ENCODE measurements at regions not wholly inside any gene's neighbourhood (a gene's known extent, or its start where the extent isn't known, plus 50 kb on each side); places are given as distances from the start of the nearest gene placed in this dataset.

DNA sequence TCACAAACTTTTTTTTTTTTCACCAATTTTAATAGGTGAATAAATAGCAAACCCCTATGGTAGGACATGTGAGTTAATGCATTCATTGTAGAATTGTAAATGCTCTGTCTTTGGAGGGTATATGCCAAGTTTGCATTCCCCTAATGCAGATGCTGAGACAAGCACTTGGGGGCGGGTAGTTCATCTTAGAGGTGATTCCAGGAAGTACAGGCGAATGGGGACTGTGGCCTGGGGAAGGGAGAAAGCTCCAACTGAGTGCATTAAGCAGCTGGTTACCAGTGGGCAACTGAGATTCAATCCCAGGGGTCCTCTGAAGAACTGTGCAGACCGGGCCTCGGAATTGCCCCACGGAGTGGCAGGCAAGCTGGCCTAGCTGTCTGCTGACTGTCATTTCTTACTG, 107.6 kb downstream of the ZNF664 start (continued):
- TF ChIP-seq, protein P1, sequence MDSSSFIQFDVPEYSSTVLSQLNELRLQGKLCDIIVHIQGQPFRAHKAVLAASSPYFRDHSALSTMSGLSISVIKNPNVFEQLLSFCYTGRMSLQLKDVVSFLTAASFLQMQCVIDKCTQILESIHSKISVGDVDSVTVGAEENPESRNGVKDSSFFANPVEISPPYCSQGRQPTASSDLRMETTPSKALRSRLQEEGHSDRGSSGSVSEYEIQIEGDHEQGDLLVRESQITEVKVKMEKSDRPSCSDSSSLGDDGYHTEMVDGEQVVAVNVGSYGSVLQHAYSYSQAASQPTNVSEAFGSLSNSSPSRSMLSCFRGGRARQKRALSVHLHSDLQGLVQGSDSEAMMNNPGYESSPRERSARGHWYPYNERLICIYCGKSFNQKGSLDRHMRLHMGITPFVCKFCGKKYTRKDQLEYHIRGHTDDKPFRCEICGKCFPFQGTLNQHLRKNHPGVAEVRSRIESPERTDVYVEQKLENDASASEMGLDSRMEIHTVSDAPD (CRISPR knock-in tag; IDR thresholded peaks at IDR 0.05): no peak
- no peak for TF ChIP-seq TEAD2 (CRISPR knock-in tag; IDR thresholded peaks at IDR 0.05)
- no peak for TF ChIP-seq ARNT2 (CRISPR knock-in tag; IDR thresholded peaks at IDR 0.05; ENCODE audit: low read depth)
- TF ChIP-seq NRL (CRISPR knock-in tag; IDR thresholded peaks at IDR 0.05; ENCODE audit: borderline replicate concordance): no peak

DNA sequence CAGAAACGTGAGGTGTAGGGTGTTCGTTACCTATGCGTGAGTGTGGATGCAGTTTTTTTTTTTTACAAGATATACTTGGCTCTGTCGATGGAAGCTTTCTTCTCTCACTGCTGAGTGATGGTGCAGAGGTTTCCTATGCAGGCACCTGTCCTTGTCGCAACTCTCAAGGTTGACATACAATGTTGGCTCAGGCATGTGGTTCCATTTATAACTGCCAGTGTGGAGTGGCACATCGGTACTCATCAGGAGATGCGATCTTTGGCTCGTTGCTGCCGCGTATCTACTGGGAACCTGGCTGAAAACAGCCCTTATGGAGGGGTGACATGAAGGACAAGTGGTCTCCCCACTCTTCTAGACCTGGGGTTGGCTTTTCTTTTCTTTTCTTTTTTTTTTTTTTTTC, 109.0 kb downstream of the ZNF664 start:
- no TSS peak for BruUV-seq (replicated peaks)
- Histone ChIP-seq H3K4me1 (ENCODE audit: insufficient read depth, low read length) (no peaks in the 10 kb centered on the region), H3K4me2 (ENCODE audit: low read depth, low read length) (no peak overlapping the region), H3K9me3 (ENCODE audit: low read length) (no peaks in the 10 kb centered on the region), H2AFZ (ENCODE audit: low read length) (no peak overlapping the region), H3K9ac (ENCODE audit: insufficient read depth, low read depth, low read length) (no peak overlapping the region), H3K27me3 (ENCODE audit: control insufficient read depth in 1 of 2, insufficient read depth in 2 of 2, low read length in 2 of 2) (peaks cover 1 to 14% of the 10 kb centered on the region in 2 experiments; a peak in 3 of 5 replicates), H3K27ac (ENCODE audit: extremely low read length, insufficient read depth, low read length) (no peak overlapping the region), H3K79me2 (ENCODE audit: insufficient read depth, low read length) (no peaks in the 10 kb centered on the region), H3K4me3 (replicated peaks in 1 of 3; ENCODE audit: insufficient read depth in 1 of 3, low read depth in 2 of 3, low read length in 3 of 3) (no peak overlapping the region), H3K36me3 (replicated peaks in 1 of 2; ENCODE audit: control insufficient read depth in 1 of 2, insufficient read depth in 2 of 2, low read length in 2 of 2) (no peaks in the 10 kb centered on the region), H4K20me1 (ENCODE audit: insufficient read depth, low read length) (no peaks in the 10 kb centered on the region)
- TF ChIP-seq REXO4 (CRISPR knock-in tag; IDR thresholded peaks at IDR 0.05; ENCODE audit: borderline replicate concordance) (no peak), ZFP82 (CRISPR knock-in tag; IDR thresholded peaks at IDR 0.05; ENCODE audit: borderline replicate concordance) (no peak), XBP1 (CRISPR knock-in tag; IDR thresholded peaks at IDR 0.05) (no peak), SETDB1 (CRISPR knock-in tag; IDR thresholded peaks at IDR 0.05; ENCODE audit: borderline replicate concordance) (no peak), KLF15 (CRISPR knock-in tag; IDR thresholded peaks at IDR 0.05; ENCODE audit: borderline replicate concordance) (no peak), TRIM24 (CRISPR knock-in tag; IDR thresholded peaks at IDR 0.05) (no peak), ZC3H4 (CRISPR knock-in tag; IDR thresholded peaks at IDR 0.05; ENCODE audit: borderline replicate concordance) (no peak), CREB1 (IDR thresholded peaks at IDR 0.05) (no peak), CREB1 (CRISPR knock-in tag; IDR thresholded peaks at IDR 0.05) (no peak), CBX1 (IDR thresholded peaks at IDR 0.05; ENCODE audit: low read depth) (no peak), ATAD3A (CRISPR knock-in tag; IDR thresholded peaks at IDR 0.05) (no peak), PAWR (CRISPR knock-in tag; IDR thresholded peaks at IDR 0.05; ENCODE audit: borderline replicate concordance) (no peak), CEBPG (CRISPR knock-in tag; IDR thresholded peaks at IDR 0.05) (no peak), ZNF34 (CRISPR knock-in tag; IDR thresholded peaks at IDR 0.05; ENCODE audit: borderline replicate concordance) (no peak), ZEB1 (IDR thresholded peaks at IDR 0.05; ENCODE audit: insufficient replicate concordance, low read depth) (no peak), MAFK (conservative IDR thresholded peaks at IDR 0.05 in 1 of 2, IDR thresholded peaks at IDR 0.05 in 1 of 2; ENCODE audit: low read length in 2 of 2) (no peak), MED13 (CRISPR knock-in tag; IDR thresholded peaks at IDR 0.05) (no peak)
- TF ChIP-seq, protein P2, sequence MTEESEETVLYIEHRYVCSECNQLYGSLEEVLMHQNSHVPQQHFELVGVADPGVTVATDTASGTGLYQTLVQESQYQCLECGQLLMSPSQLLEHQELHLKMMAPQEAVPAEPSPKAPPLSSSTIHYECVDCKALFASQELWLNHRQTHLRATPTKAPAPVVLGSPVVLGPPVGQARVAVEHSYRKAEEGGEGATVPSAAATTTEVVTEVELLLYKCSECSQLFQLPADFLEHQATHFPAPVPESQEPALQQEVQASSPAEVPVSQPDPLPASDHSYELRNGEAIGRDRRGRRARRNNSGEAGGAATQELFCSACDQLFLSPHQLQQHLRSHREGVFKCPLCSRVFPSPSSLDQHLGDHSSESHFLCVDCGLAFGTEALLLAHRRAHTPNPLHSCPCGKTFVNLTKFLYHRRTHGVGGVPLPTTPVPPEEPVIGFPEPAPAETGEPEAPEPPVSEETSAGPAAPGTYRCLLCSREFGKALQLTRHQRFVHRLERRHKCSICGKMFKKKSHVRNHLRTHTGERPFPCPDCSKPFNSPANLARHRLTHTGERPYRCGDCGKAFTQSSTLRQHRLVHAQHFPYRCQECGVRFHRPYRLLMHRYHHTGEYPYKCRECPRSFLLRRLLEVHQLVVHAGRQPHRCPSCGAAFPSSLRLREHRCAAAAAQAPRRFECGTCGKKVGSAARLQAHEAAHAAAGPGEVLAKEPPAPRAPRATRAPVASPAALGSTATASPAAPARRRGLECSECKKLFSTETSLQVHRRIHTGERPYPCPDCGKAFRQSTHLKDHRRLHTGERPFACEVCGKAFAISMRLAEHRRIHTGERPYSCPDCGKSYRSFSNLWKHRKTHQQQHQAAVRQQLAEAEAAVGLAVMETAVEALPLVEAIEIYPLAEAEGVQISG (CRISPR knock-in tag; IDR thresholded peaks at IDR 0.05): no peak
- TF ChIP-seq, protein P3, sequence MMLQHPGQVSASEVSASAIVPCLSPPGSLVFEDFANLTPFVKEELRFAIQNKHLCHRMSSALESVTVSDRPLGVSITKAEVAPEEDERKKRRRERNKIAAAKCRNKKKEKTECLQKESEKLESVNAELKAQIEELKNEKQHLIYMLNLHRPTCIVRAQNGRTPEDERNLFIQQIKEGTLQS (CRISPR knock-in tag; IDR thresholded peaks at IDR 0.05): no peak
- ChIA-PET CTCF (ENCODE audit: low intra/inter-chr PET ratio, low total read pairs) (no interaction called here), POLR2A (no interaction called here)
- in situ Hi-C loops (cut with HindIII; ENCODE audit: extremely low pct_ligation_motif_present, low pct_unique_long_range_greater_than_20kb): no loop called here
- 56% methylated on average over 10 of the region's 10 CpGs for WGBS (ENCODE audit: low lambda C conversion rate)
- intact Hi-C loops (cut with micrococcal nuclease; ENCODE audit: unreplicated experiment): no loop called here
- ATAC-seq (no peak), FAIRE-seq (no peak), DNase-seq (ENCODE audit: low spot score) (no peak)
